ENCODE measurements at regions not wholly inside any gene's neighbourhood (a gene's known extent, or its start where the extent isn't known, plus 50 kb on each side); places are given as distances from the start of the nearest gene placed in this dataset.

GRCh38 chr10:37552881-37553280 is 304.5 kb downstream of the ZNF248 start:
- TF ChIP-seq CTCF (IDR thresholded peaks at IDR 0.05; ENCODE audit: low read length): no peak
- no peak for TF ChIP-seq EZH2phosphoT487 (IDR thresholded peaks at IDR 0.05; ENCODE audit: low read length)

Data from MM.1S (cell line).